ENCODE measurements at regions not wholly inside any gene's neighbourhood (a gene's known extent, or its start where the extent isn't known, plus 50 kb on each side); places are given as distances from the start of the nearest gene placed in this dataset.
A peak's percentile ranks its signal among the peaks of the same experiment; 100 is the strongest.

GRCh38 chr10:88212069-88212468 is 348.6 kb downstream of the PTEN start:
- no peak for TF ChIP-seq RELA (IDR thresholded peaks at IDR 0.05; ENCODE audit: borderline replicate concordance, partially characterized antibody)
- TF ChIP-seq SPI1 (IDR thresholded peaks at IDR 0.05; ENCODE audit: borderline replicate concordance, insufficient read depth, low read depth, low read length): no peak
- TF ChIP-seq NBN (IDR thresholded peaks at IDR 0.05): no peak
- TF ChIP-seq POLR2AphosphoS5 (IDR thresholded peaks at IDR 0.05; ENCODE audit: low read length): no peak
- no peak for TF ChIP-seq ZZZ3 (IDR thresholded peaks at IDR 0.05; ENCODE audit: control insufficient read depth, insufficient read length, low read depth)
- no peak for TF ChIP-seq ELK1 (IDR thresholded peaks at IDR 0.05; ENCODE audit: low read depth, low read length)
- no peak for TF ChIP-seq CREB1 (IDR thresholded peaks at IDR 0.05; ENCODE audit: low read depth)
- no peak for TF ChIP-seq ETV6 (conservative IDR thresholded peaks at IDR 0.05 in 1 of 2, IDR thresholded peaks at IDR 0.05 in 1 of 2; ENCODE audit: borderline replicate concordance in 1 of 2, low read depth in 1 of 2)
- TF ChIP-seq STAT3 (IDR thresholded peaks at IDR 0.05; ENCODE audit: low read depth, low read length): no peak
- TF ChIP-seq FOXM1 (IDR thresholded peaks at IDR 0.05; ENCODE audit: low read depth, low read length): no peak
- TF ChIP-seq TARDBP (IDR thresholded peaks at IDR 0.05; ENCODE audit: borderline replicate concordance): no peak
- TF ChIP-seq RELB (IDR thresholded peaks at IDR 0.05; ENCODE audit: low read depth): no peak
- no peak for TF ChIP-seq STAT1 (conservative IDR thresholded peaks at IDR 0.05)
- TF ChIP-seq ATF3 (IDR thresholded peaks at IDR 0.05; ENCODE audit: borderline replicate concordance, extremely low read depth, low read depth, low read length): no peak
- TF ChIP-seq IRF4 (IDR thresholded peaks at IDR 0.05; ENCODE audit: low read depth, low read length): no peak
- TF ChIP-seq TCF7 (IDR thresholded peaks at IDR 0.05; ENCODE audit: borderline replicate concordance): no peak
- TF ChIP-seq HSF1 (IDR thresholded peaks at IDR 0.05; ENCODE audit: low read depth, low read length): no peak
- TF ChIP-seq KLF5 (IDR thresholded peaks at IDR 0.05; ENCODE audit: partially characterized antibody): no peak
- POLR2A ChIA-PET: no interaction called here
- CTCF ChIA-PET: interaction anchor here (1.1 kb wide), 1 partner anchor 362 kb away, joined by 3 read pairs; no protein-coding TSS in a partner anchor
- Histone ChIP-seq H2AFZ (ENCODE audit: control insufficient read depth, low read depth, low read length) (no peak overlapping the region), H3K36me3 (ENCODE audit: control insufficient read depth in 2 of 2, insufficient read depth in 2 of 2, low read length in 1 of 2) (no peaks in the 10 kb centered on the region), H3K79me2 (ENCODE audit: control insufficient read depth, insufficient read depth, low read length) (no peaks in the 10 kb centered on the region), H3K4me2 (ENCODE audit: control insufficient read depth, insufficient read depth) (no peak overlapping the region), H3K9me3 (replicated peaks; ENCODE audit: control insufficient read depth, insufficient read depth, low read length) (no peaks in the 10 kb centered on the region), H3K4me3 (no peak overlapping the region), H3K9ac (ENCODE audit: control insufficient read depth, insufficient read depth, low read length) (no peak overlapping the region), H3K27ac (ENCODE audit: control insufficient read depth, insufficient read depth) (no peak overlapping the region), H3K4me1 (ENCODE audit: control insufficient read depth, insufficient read depth, low read length) (peaks cover 3% of the 10 kb centered on the region; the same call in 1 of the 2 replicates), H4K20me1 (ENCODE audit: control insufficient read depth, insufficient read depth) (no peaks in the 10 kb centered on the region), H3K27me3 (replicated peaks in 1 of 2; ENCODE audit: control insufficient read depth in 2 of 2, insufficient read depth in 2 of 2, low read length in 1 of 2) (no peaks in the 10 kb centered on the region)
- SMC1A ChIA-PET (ENCODE audit: uncharacterized antibody, unreplicated experiment): interaction anchor here (1.1 to 1.2 kb wide), 2 partner anchors 104 to 180 kb away, joined by 3 read pairs; no protein-coding TSS in a partner anchor
- ATAC-seq: no peak
- intact Hi-C loops (cut with micrococcal nuclease; ENCODE audit: unreplicated experiment) (no loop called here), in situ Hi-C loops (cut with MboI) (no loop called here)
- peak; percentile 56 for FAIRE-seq
- RAD21 ChIA-PET (ENCODE audit: unreplicated experiment): no interaction called here
- no peak for DNase-seq (ENCODE audit: low read depth, low spot score)
- no TSS peak for BruUV-seq (replicated peaks)

All from GM12878 (cell line).